RWPE1 (cell line): ENCODE measurements at regions not wholly inside any gene's neighbourhood (a gene's known extent, or its start where the extent isn't known, plus 50 kb on each side); places are given as distances from the start of the nearest gene placed in this dataset.

Source experiments
- CTCF ChIA-PET: fragments of 350-600 bp; sonication (Branson Sonifier 250); formaldehyde crosslinking; extraction: SDS; loops from one replicate; lab custom pipeline; 2021; lab: Yijun Ruan, JAX
- POLR2A ChIA-PET: fragments of 400-600 bp; formaldehyde crosslinking; extraction: SDS; loops from one replicate; lab custom pipeline; 2020; ENCODE audit warnings: antibody characterized with exemption; ENCODE audit not compliant: low non-redundant PET; lab: Yijun Ruan, JAX
- DNase-seq: peaks from one replicate; pipeline ENCODE4 v3.0.0; 2012; ENCODE audit warnings: low spot score
- H3K27ac ChIP-seq: fragments of 450-650 bp; 2 replicates; pipeline ENCODE4 v1.5.1; 2017
- CTCF ChIP-seq: fragments of 450-650 bp; conservative IDR thresholded peaks from 2 replicates; pipeline ENCODE4 v1.5.1; 2017; ENCODE audit warnings: low read depth, mild to moderate bottlenecking

- CTCF ChIA-PET, result no interaction called here
- TF ChIP-seq CTCF, result no peak
- no peak for DNase-seq
- POLR2A ChIA-PET, result no interaction called here
- H3K27ac ChIP-seq, result no peak overlapping the region
These were observed 163.5 kb downstream of the CDH19 start for GRCh38 chr18:66440433-66440832.

DNA sequence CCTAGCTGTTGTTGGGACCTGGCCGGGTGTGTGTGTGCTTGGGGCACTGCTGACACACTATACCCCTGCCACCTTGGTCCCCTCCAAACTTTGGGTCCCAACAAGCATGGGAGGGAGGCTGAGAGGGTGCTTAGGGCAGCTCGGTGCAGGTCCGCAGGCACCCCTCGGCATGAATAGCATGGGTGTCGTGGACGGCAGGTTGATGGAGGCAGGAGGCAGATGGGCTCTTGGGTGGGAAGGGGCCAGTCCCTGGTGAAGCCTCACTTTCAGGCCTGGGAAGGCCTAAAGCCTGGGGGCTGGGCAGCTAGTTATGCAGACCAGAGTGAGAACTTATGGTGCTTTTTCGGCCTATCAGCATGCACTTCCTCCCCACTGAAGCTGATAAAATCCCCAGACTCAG, 164.2 kb downstream of the CDH19 start:
- ChIA-PET POLR2A (no interaction called here), CTCF (no interaction called here)
- no peak for DNase-seq
- TF ChIP-seq CTCF, result no peak
- no peak overlapping the region for H3K27ac ChIP-seq

GRCh38 chr18:66438711-66439536, 165.0 kb downstream of the CDH19 start:
- DNase-seq, result no peak
- H3K27ac ChIP-seq, result no peak overlapping the region
- TF ChIP-seq CTCF, result no peak
- ChIA-PET CTCF (no interaction called here), POLR2A (no interaction called here)

DNA sequence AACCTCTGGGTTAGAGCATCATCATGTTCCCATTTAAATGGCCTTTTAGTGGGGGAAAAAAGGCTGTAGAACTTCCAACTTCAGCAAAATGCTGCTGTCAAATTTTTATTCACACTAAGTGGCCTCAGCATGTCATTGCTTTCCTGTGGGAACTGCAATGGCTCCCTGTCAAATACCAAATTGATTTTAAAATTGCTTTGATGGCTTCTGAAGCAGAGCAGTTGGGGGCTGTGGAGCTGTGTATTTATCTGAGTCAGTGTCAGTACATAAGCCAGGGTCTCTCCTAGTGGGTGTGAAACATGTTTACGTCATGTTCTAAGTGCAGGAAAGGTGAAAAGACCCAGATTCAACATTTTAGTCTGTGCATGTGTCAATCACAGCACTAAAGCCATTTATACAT, 171.3 kb downstream of the CDH19 start:
- CTCF ChIA-PET, result no interaction called here
- DNase-seq, result no peak
- TF ChIP-seq CTCF, result no peak
- no peak overlapping the region for H3K27ac ChIP-seq
- POLR2A ChIA-PET, result no interaction called here

- POLR2A ChIA-PET, result no interaction called here
These were observed 175.1 kb downstream of the CDH19 start for GRCh38 chr18:66428795-66429194.

DNA sequence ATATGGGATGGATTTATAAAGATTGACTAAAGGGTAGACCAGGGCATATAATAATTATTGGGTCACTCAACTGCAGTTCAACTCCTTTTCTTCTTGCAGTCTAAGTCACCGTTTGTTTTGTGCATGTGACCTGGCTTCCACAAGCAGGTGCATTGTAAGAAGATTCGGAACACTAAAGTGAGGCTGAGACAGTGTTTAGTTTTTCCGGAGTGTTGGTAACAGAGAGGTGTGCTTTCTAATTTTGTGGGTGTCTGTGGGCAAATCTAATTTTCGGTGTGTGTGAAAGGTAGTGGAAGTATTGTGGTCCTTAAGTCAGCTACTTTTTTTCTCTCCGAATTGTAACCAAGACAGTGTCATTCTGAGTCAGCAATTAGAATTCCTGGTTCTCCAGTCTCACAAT, 184.5 kb downstream of the CDH19 start:
- no peak overlapping the region for H3K27ac ChIP-seq
- POLR2A ChIA-PET, result no interaction called here
- no peak for TF ChIP-seq CTCF
- no peak for DNase-seq
- CTCF ChIA-PET, result interaction anchor here (0.6 kb wide), 1 partner anchor 47 kb away, joined by 3 read pairs; no protein-coding TSS in a partner anchor

More at GRCh38 chr18:66428795-66429194, 175.1 kb downstream of the CDH19 start:
- H3K27ac ChIP-seq, result no peak overlapping the region
- CTCF ChIA-PET, result no interaction called here
- DNase-seq, result no peak
- no peak for TF ChIP-seq CTCF
